IMR-90 (cell line): ENCODE measurements at regions not wholly inside any gene's neighbourhood (a gene's known extent, or its start where the extent isn't known, plus 50 kb on each side); places are given as distances from the start of the nearest gene placed in this dataset.

Source experiments
- CTCF ChIP-seq: conservative IDR thresholded peaks from 2 replicates; pipeline ENCODE4 v1.5.1; 2012; ENCODE audit warnings: mild to moderate bottlenecking, low read depth, low read length, improper control_type of control experiment
- FOS ChIP-seq: fragments of 150-350 bp; IDR thresholded peaks from 2 replicates; pipeline ENCODE4 v1.6.1; 2016; ENCODE audit warnings: low read depth, low read length
- MAFK ChIP-seq: IDR thresholded peaks from 2 replicates; pipeline ENCODE4 v1.6.1; 2012; ENCODE audit warnings: low read depth, low read length, improper control_type of control experiment
- MAZ ChIP-seq: IDR thresholded peaks from 2 replicates; pipeline ENCODE4 v1.6.1; 2012; ENCODE audit warnings: low read depth, mild to moderate bottlenecking, low read length, improper control_type of control experiment, moderate library complexity, borderline replicate concordance
- NFE2L2 ChIP-seq: fragments of 150-350 bp; IDR thresholded peaks from 2 replicates; pipeline ENCODE4 v1.6.1; 2016; ENCODE audit warnings: low read depth, mild to moderate bottlenecking, low read length
- POLR2A ChIP-seq: IDR thresholded peaks from 2 replicates; pipeline ENCODE4 v1.6.1; 2012; ENCODE audit warnings: mild to moderate bottlenecking, low read depth, low read length
- RCOR1 ChIP-seq: IDR thresholded peaks from 2 replicates; pipeline ENCODE4 v1.6.1; 2012; ENCODE audit warnings: mild to moderate bottlenecking, low read length, improper control_type of control experiment; ENCODE audit not compliant: insufficient replicate concordance
- RFX5 ChIP-seq: IDR thresholded peaks from 2 replicates; pipeline ENCODE4 v1.8.0; 2012; ENCODE audit warnings: low read depth, mild to moderate bottlenecking, low read length, moderate library complexity
- TF ChIP-seq, protein P1 (sequence below): fragments of 150-350 bp; IDR thresholded peaks from 2 replicates; pipeline ENCODE4 v1.6.1; 2017; ENCODE audit warnings: mild to moderate bottlenecking, antibody characterized with exemption, low read length, low read depth
- TF ChIP-seq, protein P2 (sequence below): fragments of 150-350 bp; IDR thresholded peaks from 2 replicates; pipeline ENCODE4 v1.6.1; 2016; ENCODE audit warnings: low read depth, mild to moderate bottlenecking, low read length, moderate library complexity, borderline replicate concordance

GRCh38 chr6:90905351-90905750 lies 318.5 kb upstream of the MAP3K7 start:
- no peak for TF ChIP-seq CTCF
- TF ChIP-seq FOS = no peak
- TF ChIP-seq RCOR1 = no peak
- TF ChIP-seq POLR2A = no peak
- TF ChIP-seq, protein P1, sequence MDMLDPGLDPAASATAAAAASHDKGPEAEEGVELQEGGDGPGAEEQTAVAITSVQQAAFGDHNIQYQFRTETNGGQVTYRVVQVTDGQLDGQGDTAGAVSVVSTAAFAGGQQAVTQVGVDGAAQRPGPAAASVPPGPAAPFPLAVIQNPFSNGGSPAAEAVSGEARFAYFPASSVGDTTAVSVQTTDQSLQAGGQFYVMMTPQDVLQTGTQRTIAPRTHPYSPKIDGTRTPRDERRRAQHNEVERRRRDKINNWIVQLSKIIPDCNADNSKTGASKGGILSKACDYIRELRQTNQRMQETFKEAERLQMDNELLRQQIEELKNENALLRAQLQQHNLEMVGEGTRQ = no peak
- TF ChIP-seq NFE2L2 = no peak
- no peak for TF ChIP-seq MAZ
- no peak for TF ChIP-seq RFX5
- TF ChIP-seq, protein P2, sequence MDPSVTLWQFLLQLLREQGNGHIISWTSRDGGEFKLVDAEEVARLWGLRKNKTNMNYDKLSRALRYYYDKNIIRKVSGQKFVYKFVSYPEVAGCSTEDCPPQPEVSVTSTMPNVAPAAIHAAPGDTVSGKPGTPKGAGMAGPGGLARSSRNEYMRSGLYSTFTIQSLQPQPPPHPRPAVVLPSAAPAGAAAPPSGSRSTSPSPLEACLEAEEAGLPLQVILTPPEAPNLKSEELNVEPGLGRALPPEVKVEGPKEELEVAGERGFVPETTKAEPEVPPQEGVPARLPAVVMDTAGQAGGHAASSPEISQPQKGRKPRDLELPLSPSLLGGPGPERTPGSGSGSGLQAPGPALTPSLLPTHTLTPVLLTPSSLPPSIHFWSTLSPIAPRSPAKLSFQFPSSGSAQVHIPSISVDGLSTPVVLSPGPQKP = no peak
- no peak for TF ChIP-seq MAFK
